HEK293 (cell line): ENCODE measurements at regions not wholly inside any gene's neighbourhood (a gene's known extent, or its start where the extent isn't known, plus 50 kb on each side); places are given as distances from the start of the nearest gene placed in this dataset.

Experiments used
- CTCF ChIA-PET: fragments of 350-600 bp; formaldehyde crosslinking; extraction: SDS; loops from one replicate; lab custom pipeline; 2021; ENCODE audit warnings: antibody characterized with exemption; lab: Yijun Ruan, JAX
- POLR2A ChIA-PET: fragments of 300-600 bp; formaldehyde crosslinking; extraction: SDS; loops from one replicate; lab custom pipeline; 2020; ENCODE audit warnings: antibody characterized with exemption, inconsistent platforms; lab: Yijun Ruan, JAX
- H3K27ac ChIP-seq: fragments of 200-500 bp; sonication (Bioruptor generic); 2 replicates; pipeline ENCODE4 v1.5.1; 2014; ENCODE audit warnings: low read depth, low read length, control low read depth, inconsistent platforms; ENCODE audit errors: extremely low read depth
- H3K36me3 ChIP-seq, 2 experiments: fragments of 200-500 bp in 1 of 2; sonication (Bioruptor generic) in 1 of 2; 1 replicate in 1 of 2; 2 replicates in 1 of 2; pipeline ENCODE4 v1.5.1; 2014 to 2017; ENCODE audit warnings: inconsistent platforms in 2 of 2, low read length in 2 of 2; ENCODE audit not compliant: control insufficient read depth in 2 of 2, insufficient read depth in 1 of 2
- H3K4me1 ChIP-seq: fragments of 200-500 bp; sonication (Bioruptor generic); 2 replicates; pipeline ENCODE4 v1.5.1; 2014; ENCODE audit warnings: mild to moderate bottlenecking, low read length, inconsistent platforms; ENCODE audit not compliant: control insufficient read depth, insufficient read depth
- H3K4me3 ChIP-seq: 2 replicates; pipeline ENCODE4 v1.5.1; 2011; ENCODE audit warnings: low read depth, mild to moderate bottlenecking, control low read depth, low read length, moderate library complexity
- H3K9me3 ChIP-seq: fragments of 200-500 bp; sonication (Bioruptor generic); 2 replicates; pipeline ENCODE4 v1.5.1; 2014; ENCODE audit warnings: low read depth, low read length, inconsistent platforms; ENCODE audit not compliant: control insufficient read depth, insufficient read depth
- EGR2 ChIP-seq: fragments of 450-650 bp; formaldehyde crosslinking; IDR thresholded peaks from 2 replicates; pipeline ENCODE4 v1.5.1; 2016; ENCODE audit warnings: low read depth, missing biosample characterization, missing genetic modification characterization
- GLI4 ChIP-seq: fragments of 450-650 bp; formaldehyde crosslinking; IDR thresholded peaks from 2 replicates; pipeline ENCODE4 v1.5.1; 2016; ENCODE audit warnings: missing biosample characterization, missing genetic modification characterization
- MEIS1 ChIP-seq: sonication (generic); formaldehyde crosslinking; IDR thresholded peaks from 2 replicates; pipeline ENCODE4 v1.8.1; 2022; ENCODE audit warnings: missing genetic modification reagents, mild to moderate bottlenecking, borderline replicate concordance
- MZF1 ChIP-seq: fragments of 450-650 bp; formaldehyde crosslinking; IDR thresholded peaks from 2 replicates; pipeline ENCODE4 v1.5.1; 2017; ENCODE audit warnings: missing biosample characterization, missing genetic modification characterization, borderline replicate concordance
- OVOL3 ChIP-seq: fragments of 450-650 bp; formaldehyde crosslinking; IDR thresholded peaks from 2 replicates; pipeline ENCODE4 v1.5.1; 2016; ENCODE audit warnings: missing biosample characterization, missing genetic modification characterization
- SP7 ChIP-seq: fragments of 450-650 bp; formaldehyde crosslinking; IDR thresholded peaks from 2 replicates; pipeline ENCODE4 v1.5.1; 2016; ENCODE audit warnings: missing biosample characterization, missing genetic modification characterization
- YY2 ChIP-seq: fragments of 450-650 bp; formaldehyde crosslinking; IDR thresholded peaks from 2 replicates; pipeline ENCODE4 v1.5.1; 2016; ENCODE audit warnings: missing biosample characterization, missing genetic modification characterization
- ZBTB10 ChIP-seq: fragments of 450-650 bp; formaldehyde crosslinking; IDR thresholded peaks from 2 replicates; pipeline ENCODE4 v1.5.1; 2016; ENCODE audit warnings: missing biosample characterization, missing genetic modification characterization
- ZBTB17 ChIP-seq: fragments of 450-650 bp; formaldehyde crosslinking; IDR thresholded peaks from 2 replicates; pipeline ENCODE4 v1.5.1; 2016; ENCODE audit warnings: missing biosample characterization, missing genetic modification characterization
- ZBTB8A ChIP-seq: fragments of 450-650 bp; formaldehyde crosslinking; IDR thresholded peaks from 2 replicates; pipeline ENCODE4 v1.5.1; 2016; ENCODE audit warnings: missing biosample characterization, missing genetic modification characterization
- ZFHX2 ChIP-seq: fragments of 450-650 bp; formaldehyde crosslinking; conservative IDR thresholded peaks from 2 replicates; pipeline ENCODE4 v1.5.1; 2016; ENCODE audit warnings: missing biosample characterization, missing genetic modification characterization
- ZFP69B ChIP-seq: fragments of 450-650 bp; formaldehyde crosslinking; IDR thresholded peaks from 2 replicates; pipeline ENCODE4 v1.5.1; 2016; ENCODE audit warnings: missing biosample characterization, missing genetic modification characterization
- ZNF114 ChIP-seq: fragments of 450-650 bp; formaldehyde crosslinking; IDR thresholded peaks from 2 replicates; pipeline ENCODE4 v1.5.0; 2017; ENCODE audit warnings: missing biosample characterization, missing genetic modification characterization
- ZNF140 ChIP-seq: fragments of 450-650 bp; formaldehyde crosslinking; IDR thresholded peaks from 2 replicates; pipeline ENCODE4 v1.5.1; 2016; ENCODE audit warnings: missing biosample characterization, missing genetic modification characterization
- ZNF169 ChIP-seq: fragments of 450-650 bp; formaldehyde crosslinking; IDR thresholded peaks from 2 replicates; pipeline ENCODE4 v1.5.1; 2016; ENCODE audit warnings: missing biosample characterization, missing genetic modification characterization
- ZNF26 ChIP-seq: fragments of 450-650 bp; formaldehyde crosslinking; IDR thresholded peaks from 2 replicates; pipeline ENCODE4 v1.5.1; 2016; ENCODE audit warnings: missing biosample characterization, missing genetic modification characterization
- ZNF335 ChIP-seq: fragments of 450-650 bp; formaldehyde crosslinking; conservative IDR thresholded peaks from 2 replicates; pipeline ENCODE4 v1.5.1; 2016; ENCODE audit warnings: missing biosample characterization, missing genetic modification characterization
- ZNF423 ChIP-seq: fragments of 450-650 bp; formaldehyde crosslinking; IDR thresholded peaks from 2 replicates; pipeline ENCODE4 v1.5.1; 2016; ENCODE audit warnings: missing biosample characterization, missing genetic modification characterization
- ZNF426 ChIP-seq: fragments of 450-650 bp; formaldehyde crosslinking; IDR thresholded peaks from 2 replicates; pipeline ENCODE4 v1.5.1; 2017; ENCODE audit warnings: missing biosample characterization, missing genetic modification characterization, mild to moderate bottlenecking, inconsistent platforms, moderate library complexity
- ZNF449 ChIP-seq: fragments of 450-650 bp; formaldehyde crosslinking; IDR thresholded peaks from 2 replicates; pipeline ENCODE4 v1.5.1; 2017; ENCODE audit warnings: missing biosample characterization, mild to moderate bottlenecking, missing genetic modification characterization, moderate library complexity
- ZNF510 ChIP-seq: fragments of 450-650 bp; formaldehyde crosslinking; IDR thresholded peaks from 2 replicates; pipeline ENCODE4 v1.5.1; 2018; ENCODE audit warnings: mild to moderate bottlenecking, missing genetic modification characterization, missing biosample characterization; ENCODE audit not compliant: insufficient replicate concordance
- ZNF513 ChIP-seq: fragments of 450-650 bp; IDR thresholded peaks from 2 replicates; pipeline ENCODE4 v1.5.1; 2018; ENCODE audit warnings: missing biosample characterization, missing genetic modification characterization
- ZNF529 ChIP-seq: fragments of 450-650 bp; formaldehyde crosslinking; IDR thresholded peaks from 2 replicates; pipeline ENCODE4 v1.5.1; 2017; ENCODE audit warnings: missing genetic modification characterization, missing biosample characterization; ENCODE audit not compliant: insufficient replicate concordance
- ZNF549 ChIP-seq: fragments of 450-650 bp; IDR thresholded peaks from 2 replicates; pipeline ENCODE4 v1.5.1; 2018; ENCODE audit warnings: missing biosample characterization, missing genetic modification characterization, mild to moderate bottlenecking, inconsistent platforms, moderate library complexity
- ZNF558 ChIP-seq: fragments of 450-650 bp; formaldehyde crosslinking; IDR thresholded peaks from 2 replicates; pipeline ENCODE4 v1.5.1; 2016; ENCODE audit warnings: missing biosample characterization, missing genetic modification characterization
- ZNF580 ChIP-seq: fragments of 450-650 bp; formaldehyde crosslinking; IDR thresholded peaks from 2 replicates; pipeline ENCODE4 v1.5.1; 2016; ENCODE audit warnings: missing biosample characterization, missing genetic modification characterization
- ZNF626 ChIP-seq: fragments of 450-650 bp; sonication (Bioruptor Pico); formaldehyde crosslinking; IDR thresholded peaks from 2 replicates; pipeline ENCODE4 v1.5.1; 2018; ENCODE audit warnings: missing biosample characterization, missing genetic modification characterization, inconsistent platforms
- ZNF660 ChIP-seq: fragments of 450-650 bp; IDR thresholded peaks from 2 replicates; pipeline ENCODE4 v1.5.1; 2018; ENCODE audit warnings: missing biosample characterization, mild to moderate bottlenecking, missing genetic modification characterization
- ZNF692 ChIP-seq: fragments of 450-650 bp; formaldehyde crosslinking; IDR thresholded peaks from 2 replicates; pipeline ENCODE4 v1.5.1; 2016; ENCODE audit warnings: missing biosample characterization, missing genetic modification characterization

- Histone ChIP-seq H3K4me3 (no peak overlapping the region), H3K4me1 (no peaks in the 10 kb centered on the region), H3K36me3 (no peaks in the 10 kb centered on the region), H3K9me3 (no peaks in the 10 kb centered on the region), H3K27ac (no peak overlapping the region)
- ChIA-PET CTCF (no interaction called here), POLR2A (no interaction called here)
- TF ChIP-seq ZNF510 (no peak), ZBTB10 (no peak), ZFHX2 (tag by site-specific recombination) (peak; percentile 55), ZNF692 (tag by site-specific recombination) (no peak), EGR2 (tag by site-specific recombination) (peak; percentile 57), ZNF426 (no peak), YY2 (no peak), ZNF513 (tag by site-specific recombination) (no peak), ZNF549 (tag by site-specific recombination) (no peak), ZNF140 (tag by site-specific recombination) (no peak), ZNF580 (tag by site-specific recombination) (no peak), ZNF558 (tag by site-specific recombination) (no peak), ZFP69B (tag by site-specific recombination) (no peak), ZNF626 (tag by site-specific recombination) (no peak), OVOL3 (tag by site-specific recombination) (no peak), ZBTB17 (tag by site-specific recombination) (no peak), MZF1 (tag by site-specific recombination) (no peak)
Measured at GRCh38 chr5:73238873-73239272, 65.9 kb downstream of the TMEM174 start.

GRCh38 chr5:73236541-73237128, 63.6 kb downstream of the TMEM174 start:
- Histone ChIP-seq H3K36me3 (no peaks in the 10 kb centered on the region), H3K4me1 (no peaks in the 10 kb centered on the region), H3K9me3 (no peaks in the 10 kb centered on the region), H3K27ac (no peak overlapping the region), H3K4me3 (no peak overlapping the region)
- POLR2A ChIA-PET: no interaction called here
- CTCF ChIA-PET: no interaction called here
- TF ChIP-seq ZNF335 (tag by site-specific recombination): no peak
- TF ChIP-seq ZNF660 (tag by site-specific recombination): no peak
- TF ChIP-seq SP7 (tag by site-specific recombination): no peak
- no peak for TF ChIP-seq MEIS1 (CRISPR knock-in tag)
- TF ChIP-seq ZNF26 (tag by site-specific recombination): no peak
- TF ChIP-seq ZNF114 (tag by site-specific recombination): no peak
- TF ChIP-seq ZNF423 (tag by site-specific recombination): no peak
- no peak for TF ChIP-seq ZNF169 (tag by site-specific recombination)
- TF ChIP-seq GLI4 (tag by site-specific recombination): no peak
- no peak for TF ChIP-seq ZNF449 (tag by site-specific recombination)
- no peak for TF ChIP-seq ZNF529 (tag by site-specific recombination)
- no peak for TF ChIP-seq ZBTB8A (tag by site-specific recombination)
